GM21367 (cell line): ENCODE measurements at regions not wholly inside any gene's neighbourhood (a gene's known extent, or its start where the extent isn't known, plus 50 kb on each side); places are given as distances from the start of the nearest gene placed in this dataset.

Experiments used
- ATAC-seq: cut with Tn5 transposase; IDR thresholded peaks from one replicate; pipeline ENCODE4 v1.9.1; 2021; ENCODE audit not compliant: unreplicated experiment

GRCh38 chr7:46900312-46901263 lies 681.3 kb downstream of the TNS3 start:
- ATAC-seq, result no peak

- ATAC-seq, result no peak
Measured at GRCh38 chr7:46897381-46897780, 684.5 kb downstream of the TNS3 start.

DNA sequence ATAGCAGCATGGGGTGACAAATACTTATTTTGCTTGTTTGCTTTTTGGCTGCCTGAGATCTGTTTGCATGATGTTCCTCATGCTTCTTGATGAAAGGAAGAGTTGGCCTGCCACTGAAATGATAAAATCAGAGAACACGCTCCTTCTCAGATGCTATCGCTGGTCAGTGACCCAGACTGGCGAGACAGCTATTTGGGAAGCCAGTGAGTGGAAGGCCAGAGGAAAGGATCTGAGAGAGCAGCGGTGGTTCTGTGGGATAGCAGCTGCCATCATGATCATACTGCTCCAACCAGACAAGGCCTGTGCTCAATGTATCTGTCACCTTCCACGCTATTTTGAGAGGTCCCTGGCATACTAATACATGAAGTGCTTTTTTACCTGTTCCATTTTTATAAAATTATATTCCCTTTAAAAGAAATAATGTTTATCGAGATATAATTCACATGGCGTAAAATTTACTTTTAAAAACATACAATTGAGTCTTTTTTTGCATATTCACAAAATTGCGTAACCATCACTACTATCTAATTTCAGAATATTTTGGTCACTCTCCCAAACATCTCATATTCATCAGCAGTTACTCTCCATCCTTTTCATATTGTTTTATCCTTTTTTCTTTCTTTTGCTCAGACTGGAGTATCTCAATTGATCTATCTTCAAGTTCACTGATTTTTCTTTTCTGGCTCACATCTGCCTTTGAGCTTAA lies 695.1 kb downstream of the TNS3 start:
- ATAC-seq, result no peak

DNA sequence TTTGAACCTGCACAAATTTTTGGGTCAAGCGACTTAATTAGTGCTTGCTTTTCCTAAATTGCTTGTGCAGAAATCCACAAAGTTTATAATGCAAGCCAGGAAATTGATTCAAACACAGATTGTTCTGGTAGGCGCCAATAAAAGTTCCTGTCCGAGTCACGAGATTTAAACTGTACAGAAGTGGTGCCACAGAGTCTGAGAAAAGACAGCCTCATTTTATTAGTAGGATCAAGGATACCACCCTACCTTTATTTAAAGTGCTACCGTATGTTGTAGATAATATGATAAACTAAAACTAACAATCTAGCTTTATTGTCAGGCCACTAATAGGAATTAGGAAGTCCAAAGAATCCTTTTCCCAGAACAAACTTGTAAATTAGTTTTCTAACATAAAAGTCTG lies 696.7 kb downstream of the TNS3 start:
- ATAC-seq, result no peak

- no peak for ATAC-seq
Measured at GRCh38 chr7:46881507-46882127, 700.3 kb downstream of the TNS3 start.

DNA sequence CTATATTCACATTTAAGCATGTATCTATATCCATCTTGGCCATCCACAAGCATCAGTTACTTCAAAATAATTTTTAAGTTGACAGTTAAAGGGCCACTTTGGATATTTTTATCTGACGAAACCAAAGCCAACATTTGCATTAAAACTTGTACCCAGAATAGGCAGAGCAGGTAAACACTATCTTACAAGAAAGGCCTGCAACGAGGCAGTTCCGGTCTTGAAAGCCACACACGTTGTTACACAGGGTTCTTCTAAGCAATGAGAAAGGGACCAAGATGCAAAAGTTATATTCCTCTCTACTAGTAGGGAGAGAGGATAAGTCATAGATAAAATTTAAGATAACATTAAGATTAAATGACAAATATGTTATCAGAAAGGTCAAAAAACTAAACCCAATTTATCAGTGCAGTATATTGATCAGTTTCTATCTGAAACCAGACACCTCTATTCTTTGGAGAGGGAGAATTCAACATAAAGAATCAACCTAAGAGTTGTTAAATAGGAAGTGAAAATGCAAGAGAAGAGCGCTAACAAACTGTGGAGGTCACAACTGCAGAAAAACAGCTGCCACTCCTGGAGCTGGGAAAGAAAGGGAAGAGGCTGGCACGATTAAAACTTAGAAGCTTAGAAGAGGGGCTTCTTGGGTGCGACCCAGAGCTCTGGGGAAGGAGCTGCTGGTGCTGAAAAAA lies 701.3 kb downstream of the TNS3 start:
- no peak for ATAC-seq

- ATAC-seq, result no peak
Measured at GRCh38 chr7:46879783-46880182, 702.1 kb downstream of the TNS3 start.

GRCh38 chr7:46871516-46871915 lies 710.4 kb downstream of the TNS3 start:
- no peak for ATAC-seq

- ATAC-seq, result no peak
Measured at GRCh38 chr7:46864716-46865115, 717.2 kb downstream of the TNS3 start.

DNA sequence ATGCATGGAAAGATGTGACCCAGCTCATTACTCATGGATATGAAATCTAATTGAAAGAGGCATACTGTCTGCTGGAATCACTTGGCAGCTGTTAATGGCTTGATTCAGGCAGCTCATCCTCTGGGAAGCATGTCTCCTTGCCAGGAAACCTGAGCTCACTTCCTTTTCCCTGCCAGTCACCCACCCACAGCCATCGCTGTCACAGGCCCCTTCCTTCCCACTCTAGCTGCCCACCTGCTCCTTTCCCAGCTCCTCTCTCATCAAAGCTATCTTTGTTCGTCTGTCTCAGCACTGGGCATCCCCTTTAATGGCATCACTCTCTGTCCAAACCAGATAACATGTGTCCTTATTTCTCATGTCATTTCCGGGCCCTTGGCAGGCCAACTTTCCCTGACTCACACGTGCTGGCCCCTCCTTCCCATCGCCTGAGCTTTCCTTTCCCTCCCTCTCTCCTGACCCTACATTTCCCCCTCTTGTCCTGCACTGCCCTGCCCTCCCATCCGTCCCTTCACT lies 721.9 kb downstream of the TNS3 start:
- no peak for ATAC-seq

GRCh38 chr7:46855851-46856250 lies 726.1 kb downstream of the TNS3 start:
- no peak for ATAC-seq

DNA sequence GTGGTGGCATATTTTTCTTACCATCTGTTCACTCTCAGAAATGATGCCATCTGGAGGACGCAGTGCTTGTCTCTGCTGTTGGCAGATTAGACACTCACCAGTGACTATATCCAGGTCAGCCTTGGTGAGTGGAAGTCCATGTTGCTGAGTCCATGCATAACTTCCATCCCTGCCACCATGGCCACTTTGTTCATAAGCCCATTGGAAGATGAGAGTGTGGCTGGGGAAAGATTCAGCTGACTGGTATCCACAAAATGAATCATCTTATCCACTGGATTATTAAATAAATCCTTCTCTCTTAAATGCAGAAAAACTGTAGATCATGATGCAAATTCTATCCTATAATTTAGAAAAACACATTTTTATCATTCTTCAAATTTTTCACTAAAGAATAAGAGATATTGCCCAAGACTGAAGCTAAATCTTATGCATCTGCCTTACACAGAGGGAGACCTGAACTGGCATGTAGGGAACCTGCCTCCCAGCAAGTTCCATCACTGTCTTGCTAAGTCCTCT lies 726.9 kb downstream of the TNS3 start:
- ATAC-seq, result no peak

DNA sequence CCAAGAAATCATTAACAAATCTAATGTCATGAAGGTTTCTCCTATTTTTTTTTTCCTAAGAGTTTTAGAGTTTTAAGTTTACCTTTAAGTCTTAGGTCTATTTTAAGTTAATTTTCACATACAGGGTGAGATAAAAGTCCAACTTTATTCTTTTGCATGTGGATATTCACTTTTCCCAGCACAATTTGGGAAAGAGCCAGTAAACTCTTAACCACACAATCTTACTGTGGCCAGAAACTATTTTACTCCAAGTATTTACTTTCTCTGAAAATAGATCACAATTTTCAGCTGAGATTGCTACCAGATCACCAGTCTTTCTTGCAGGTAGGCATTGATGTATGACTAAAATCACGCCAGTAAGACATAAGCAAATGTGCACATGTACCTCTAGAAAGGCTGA lies 728.5 kb downstream of the TNS3 start:
- no peak for ATAC-seq

DNA sequence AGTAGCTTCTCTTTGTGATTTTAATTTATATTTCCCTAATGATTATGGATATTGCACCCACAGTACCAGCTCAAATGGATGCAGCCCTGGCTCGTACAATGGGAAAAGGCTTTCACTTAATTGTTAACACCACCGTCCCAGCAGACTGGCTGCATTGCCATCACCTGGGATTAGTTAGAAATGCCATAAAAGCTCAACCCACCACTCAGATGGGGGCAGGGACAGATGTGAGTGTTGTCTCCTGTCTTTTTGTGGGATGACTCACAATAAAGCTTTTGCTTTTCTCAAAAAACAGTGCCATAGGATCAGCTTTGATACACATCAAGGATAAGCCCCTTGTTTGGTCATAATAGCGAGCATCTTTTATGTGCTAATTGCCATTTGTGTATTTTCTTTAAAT lies 729.1 kb downstream of the TNS3 start:
- ATAC-seq, result no peak

DNA sequence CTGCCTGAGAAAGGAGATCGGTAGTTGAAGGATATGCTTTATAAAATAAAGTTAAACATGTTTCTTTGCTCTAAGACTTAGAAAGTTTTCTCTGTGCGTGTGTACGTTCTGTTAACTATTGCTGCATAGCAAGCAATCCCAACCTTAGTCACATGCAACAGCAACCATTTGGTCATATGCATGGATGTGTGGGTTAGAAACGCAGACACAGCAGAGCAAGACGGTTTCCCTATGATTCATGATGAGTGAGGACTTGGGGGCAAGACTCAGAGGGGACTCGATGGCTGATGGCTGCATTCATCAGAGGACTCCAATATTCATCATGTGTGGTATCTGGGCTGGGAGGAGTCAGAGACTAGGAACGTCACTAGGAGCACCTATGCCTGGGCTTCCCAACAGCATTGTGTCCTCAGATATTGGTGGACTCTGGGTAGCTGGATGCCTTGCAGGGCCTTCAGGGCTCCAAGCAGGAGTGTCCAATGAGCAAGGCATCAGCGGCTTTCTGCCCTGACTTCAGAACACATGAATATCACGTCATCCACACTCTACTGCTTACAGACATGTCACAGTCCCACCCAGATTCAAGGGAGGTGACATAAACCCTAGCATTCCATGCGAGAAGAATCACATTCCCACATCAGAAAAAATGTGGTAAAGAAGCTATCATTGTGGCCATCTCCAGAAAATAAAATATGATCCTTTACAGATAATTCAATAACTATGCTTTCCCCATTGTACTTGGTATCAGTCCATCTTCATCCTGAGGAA lies 731.2 kb downstream of the TNS3 start:
- ATAC-seq, result no peak

GRCh38 chr7:46848944-46849343 lies 733.0 kb downstream of the TNS3 start:
- ATAC-seq, result no peak

DNA sequence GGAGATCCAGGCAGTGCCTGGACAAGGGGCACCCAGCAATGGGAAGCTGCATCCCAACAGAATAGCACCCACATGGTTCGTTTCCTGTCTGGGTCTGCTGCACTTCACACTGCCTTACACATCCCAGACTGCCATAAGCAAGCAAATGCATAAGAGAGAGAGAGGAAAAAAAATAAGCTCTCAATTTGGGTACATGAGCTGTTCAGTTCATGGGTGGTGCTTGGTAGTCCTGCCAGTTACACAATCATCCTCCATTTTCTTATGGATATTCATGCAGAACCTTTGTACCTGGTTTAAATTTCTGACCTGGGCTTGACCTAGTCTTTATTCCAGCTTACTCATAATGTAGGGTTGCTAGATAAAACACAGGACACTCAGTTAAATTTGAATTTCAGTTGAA lies 733.6 kb downstream of the TNS3 start:
- no peak for ATAC-seq

DNA sequence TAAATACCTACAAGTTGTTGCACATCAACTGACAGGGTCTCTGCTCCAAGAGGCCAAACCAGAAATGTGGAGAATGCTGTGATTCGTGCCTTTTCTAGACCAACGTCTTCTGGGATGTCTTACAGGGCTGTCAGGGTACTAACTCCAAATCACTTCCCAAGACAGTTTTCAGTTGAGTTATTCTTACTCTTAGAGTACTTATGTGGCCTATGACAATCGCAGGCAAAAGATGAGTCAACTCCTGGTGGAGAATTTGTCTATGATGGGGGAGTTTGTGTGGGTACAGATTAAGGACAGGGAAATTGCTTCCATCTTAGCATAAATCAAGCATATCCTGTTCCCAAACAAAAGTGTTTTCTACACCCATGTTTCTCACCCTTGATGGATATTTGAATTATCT lies 734.8 kb downstream of the TNS3 start:
- ATAC-seq, result no peak

DNA sequence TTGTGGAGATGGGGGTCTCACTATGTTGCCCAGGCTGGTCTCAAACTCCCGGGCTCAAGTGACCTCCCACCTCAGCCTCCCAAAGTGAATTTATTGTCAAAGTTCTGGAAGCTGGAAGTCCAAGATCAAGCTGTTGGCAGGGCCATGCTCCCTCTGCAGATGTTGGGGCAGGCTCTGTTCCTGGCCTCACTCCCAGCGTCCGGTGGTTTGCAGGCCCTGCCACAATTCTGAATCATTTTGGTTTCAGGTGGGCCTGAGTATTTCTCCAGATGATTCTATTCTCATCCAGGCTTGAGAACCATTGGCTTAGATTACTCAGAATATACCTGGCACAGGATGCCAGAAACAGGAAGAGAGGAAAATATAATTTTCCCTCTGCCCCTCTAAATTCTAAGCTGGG lies 737.4 kb downstream of the TNS3 start:
- ATAC-seq, result no peak

DNA sequence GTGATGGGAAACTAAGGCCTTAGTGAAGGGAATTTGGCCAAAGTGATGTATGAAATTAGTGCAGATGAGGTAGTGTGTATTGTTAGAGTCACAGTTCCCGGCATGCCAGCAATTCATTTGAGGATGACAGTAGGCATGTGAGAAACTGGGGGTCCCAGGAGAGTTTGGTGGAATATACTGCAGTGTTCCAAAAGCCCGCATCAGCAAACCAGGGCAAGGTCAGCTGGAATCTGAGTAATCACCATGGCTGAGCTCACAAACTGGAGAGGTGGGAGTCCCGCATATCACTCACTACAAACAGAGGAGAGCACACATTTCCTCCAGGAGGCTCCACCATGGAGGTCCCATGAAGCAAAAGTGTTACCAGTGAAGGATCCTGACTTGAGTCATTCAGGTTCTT lies 740.7 kb downstream of the TNS3 start:
- ATAC-seq, result no peak
